H1 (cell line): ENCODE measurements at regions not wholly inside any gene's neighbourhood (a gene's known extent, or its start where the extent isn't known, plus 50 kb on each side); places are given as distances from the start of the nearest gene placed in this dataset.

Source experiments
- CTCF ChIA-PET: fragments of 300-600 bp; sonication (Branson Sonifier 250); formaldehyde crosslinking; loops from one replicate; lab custom pipeline; 2021; ENCODE audit not compliant: partially characterized antibody; lab: Charles Lee
- POLR2A ChIA-PET: fragments of 300-600 bp; sonication (Branson Sonifier 250); formaldehyde crosslinking; loops from one replicate; lab custom pipeline; 2021; ENCODE audit warnings: inconsistent platforms; ENCODE audit not compliant: partially characterized antibody; lab: Charles Lee
- DNase-seq, 2 experiments: peaks; one replicate each; pipeline versions ENCODE4 v3.0.0 to v3.0.0-alpha.2; 2010 to 2022; ENCODE audit warnings: low spot score in 2 of 2, low read depth in 1 of 2, mixed read lengths in 1 of 2
- FAIRE-seq: peaks from 2 replicates; lab custom pipeline; 2011; peaks lifted over from hg19 to GRCh38; lab: Jason Lieb, UNC
- H2AFZ ChIP-seq: 2 replicates; pipeline ENCODE4 v1.8.1; 2012; ENCODE audit warnings: low read length, inconsistent platforms
- H2AK5ac ChIP-seq: 2 replicates; pipeline ENCODE4 v1.6.1; 2013; ENCODE audit warnings: low read depth, low read length
- H2BK120ac ChIP-seq: replicated peaks from 2 replicates; pipeline ENCODE3; 2013; ENCODE audit warnings: low read depth, low read length, inconsistent platforms
- H2BK12ac ChIP-seq: 2 replicates; pipeline ENCODE4 v1.6.1; 2013; ENCODE audit warnings: low read depth, low read length
- H2BK15ac ChIP-seq: 2 replicates; pipeline ENCODE4 v1.6.1; 2013; ENCODE audit warnings: low read length
- H2BK20ac ChIP-seq: 2 replicates; pipeline ENCODE4 v1.6.1; 2013; ENCODE audit warnings: low read length
- H2BK5ac ChIP-seq: 2 replicates; pipeline ENCODE4 v1.6.1; 2013; ENCODE audit warnings: low read depth, low read length
- H3K14ac ChIP-seq: 2 replicates; pipeline ENCODE4 v1.6.1; 2013; ENCODE audit warnings: inconsistent platforms; ENCODE audit not compliant: insufficient read length
- H3K18ac ChIP-seq: 2 replicates; pipeline ENCODE4 v1.6.1; 2013; ENCODE audit warnings: low read length; ENCODE audit errors: extremely low read depth
- H3K23ac ChIP-seq: 2 replicates; pipeline ENCODE4 v1.6.1; 2013; ENCODE audit warnings: inconsistent platforms; ENCODE audit not compliant: insufficient read length
- H3K23me2 ChIP-seq: 2 replicates; pipeline ENCODE4 v1.6.1; 2013; ENCODE audit warnings: low read depth, low read length
- H3K27ac ChIP-seq: 2 replicates; pipeline ENCODE4 v1.6.1; 2011; ENCODE audit warnings: low read depth, low read length, inconsistent platforms
- H3K27me3 ChIP-seq, 4 experiments: replicated peaks in 1 of 4; 1 replicate in 1 of 4; 2 replicates in 3 of 4; pipeline versions ENCODE4 v1.6.1 to v1.8.1; 2011 to 2013; ENCODE audit warnings: low read length in 3 of 4, mild to moderate bottlenecking in 3 of 4, inconsistent platforms in 2 of 4, mixed read lengths in 2 of 4, moderate library complexity in 1 of 4; ENCODE audit not compliant: control insufficient read depth in 3 of 4, insufficient read depth in 3 of 4; ENCODE audit errors: extremely low read depth in 1 of 4
- H3K36me3 ChIP-seq, 4 experiments: 2 replicates each; pipeline versions ENCODE4 v1.6.1 to v1.8.1; 2011 to 2013; ENCODE audit warnings: mild to moderate bottlenecking in 4 of 4, low read length in 3 of 4, moderate library complexity in 2 of 4, control low read depth in 1 of 4, inconsistent platforms in 1 of 4; ENCODE audit not compliant: insufficient read depth in 4 of 4, control insufficient read depth in 2 of 4
- H3K4ac ChIP-seq: replicated peaks from 2 replicates; pipeline ENCODE3; 2013; ENCODE audit warnings: low read length, low read depth, mixed read lengths, inconsistent platforms; ENCODE audit not compliant: insufficient read length
- H3K4me1 ChIP-seq, 4 experiments: replicated peaks in 1 of 4; 1 replicate in 1 of 4; 2 replicates in 3 of 4; pipeline versions ENCODE4 v1.6.1 to v1.8.1; 2011 to 2013; ENCODE audit warnings: low read length in 3 of 4, inconsistent platforms in 2 of 4, mixed read lengths in 1 of 4; ENCODE audit not compliant: insufficient read depth in 4 of 4, control insufficient read depth in 3 of 4
- H3K4me2 ChIP-seq, 2 experiments: 2 replicates each; pipeline versions ENCODE4 v1.6.1 to v1.8.1; 2011 to 2013; ENCODE audit warnings: low read depth in 2 of 2, low read length in 2 of 2, control low read depth in 1 of 2, inconsistent platforms in 1 of 2, mild to moderate bottlenecking in 1 of 2; ENCODE audit not compliant: insufficient read depth in 1 of 2
- H3K4me3 ChIP-seq, 4 experiments: fragments of 200-600, 300-600 bp in 1 of 4; sonication (generic), shearing (Covaris generic), sonication (Bioruptor Twin) in 1 of 4; 2 replicates each; pipeline versions ENCODE4 v1.5.1 to v1.8.1; 2011 to 2016; ENCODE audit warnings: low read length in 4 of 4, low read depth in 3 of 4, control low read depth in 2 of 4, inconsistent platforms in 2 of 4, mild to moderate bottlenecking in 2 of 4, mixed read lengths in 1 of 4, moderate library complexity in 1 of 4; ENCODE audit not compliant: insufficient read depth in 2 of 4; ENCODE audit errors: extremely low read depth in 1 of 4
- H3K56ac ChIP-seq: replicated peaks from 2 replicates; pipeline ENCODE3; 2013; ENCODE audit warnings: low read depth, mild to moderate bottlenecking, mixed read lengths, low read length, inconsistent platforms; ENCODE audit not compliant: insufficient read length
- H3K79me1 ChIP-seq: 2 replicates; pipeline ENCODE4 v1.6.1; 2013; ENCODE audit warnings: low read depth, low read length, control low read depth
- H3K79me2 ChIP-seq, 2 experiments: 2 replicates each; pipeline versions ENCODE4 v1.6.1 to v1.8.1; 2012 to 2013; ENCODE audit warnings: low read length in 2 of 2, mild to moderate bottlenecking in 2 of 2, inconsistent platforms in 1 of 2; ENCODE audit not compliant: insufficient read depth in 2 of 2, control insufficient read depth in 1 of 2
- H3K9ac ChIP-seq, 4 experiments: replicated peaks in 1 of 4; 1 replicate in 1 of 4; 2 replicates in 3 of 4; pipeline versions ENCODE4 v1.6.1 to v1.8.1; 2011 to 2013; ENCODE audit warnings: low read depth in 3 of 4, low read length in 3 of 4, control low read depth in 2 of 4, mild to moderate bottlenecking in 2 of 4, moderate library complexity in 2 of 4, inconsistent platforms in 1 of 4; ENCODE audit errors: extremely low read depth in 1 of 4
- H3K9me3 ChIP-seq, 2 experiments: 2 replicates each; pipeline versions ENCODE4 v1.6.1 to v1.8.1; 2012 to 2013; ENCODE audit warnings: mild to moderate bottlenecking in 2 of 2, moderate library complexity in 2 of 2, control low read depth in 1 of 2, inconsistent platforms in 1 of 2, low read depth in 1 of 2, low read length in 1 of 2, mixed read lengths in 1 of 2; ENCODE audit not compliant: insufficient read depth in 2 of 2
- H4K20me1 ChIP-seq, 2 experiments: replicated peaks in 1 of 2; 2 replicates each; pipeline versions ENCODE3 to v1.8.1; 2011 to 2013; ENCODE audit warnings: inconsistent platforms in 2 of 2, low read length in 2 of 2, mild to moderate bottlenecking in 1 of 2; ENCODE audit not compliant: insufficient read depth in 2 of 2, control insufficient read depth in 1 of 2
- H4K5ac ChIP-seq: 2 replicates; pipeline ENCODE4 v1.6.1; 2013; ENCODE audit warnings: low read length, low read depth, mixed read lengths, inconsistent platforms; ENCODE audit not compliant: insufficient read length
- H4K8ac ChIP-seq: 2 replicates; pipeline ENCODE4 v1.8.0; 2013; ENCODE audit warnings: mild to moderate bottlenecking, moderate library complexity, low read length, inconsistent platforms; ENCODE audit not compliant: insufficient read depth; ENCODE audit errors: extremely low read depth
- H4K91ac ChIP-seq: replicated peaks from 2 replicates; pipeline ENCODE3; 2013; ENCODE audit warnings: low read length, mixed read lengths, inconsistent platforms; ENCODE audit not compliant: insufficient read length
- RFX5 ChIP-seq: IDR thresholded peaks from 2 replicates; pipeline ENCODE4 v1.6.1; 2011; ENCODE audit warnings: low read depth, low read length, improper control_type of control experiment, borderline replicate concordance
- WGBS, 2 experiments: shearing (Covaris generic) in 1 of 2; methylation state at CpG; one replicate each; pipeline versions ENCODE4 v1.1.6 to v1.1.7; 2013 to 2015; ENCODE audit warnings: low lambda C conversion rate in 2 of 2, mixed read lengths in 2 of 2, inconsistent platforms in 1 of 2, low coverage in 1 of 2, missing lambda C conversion rate in 1 of 2; ENCODE audit not compliant: insufficient replicate concordance in 2 of 2, insufficient coverage in 1 of 2, insufficient read length in 1 of 2; ENCODE audit errors: extremely low coverage in 1 of 2, missing lambda C conversion rate in 1 of 2; 5-methylcytosine and 5-hydroxymethylcytosine counted together

DNA sequence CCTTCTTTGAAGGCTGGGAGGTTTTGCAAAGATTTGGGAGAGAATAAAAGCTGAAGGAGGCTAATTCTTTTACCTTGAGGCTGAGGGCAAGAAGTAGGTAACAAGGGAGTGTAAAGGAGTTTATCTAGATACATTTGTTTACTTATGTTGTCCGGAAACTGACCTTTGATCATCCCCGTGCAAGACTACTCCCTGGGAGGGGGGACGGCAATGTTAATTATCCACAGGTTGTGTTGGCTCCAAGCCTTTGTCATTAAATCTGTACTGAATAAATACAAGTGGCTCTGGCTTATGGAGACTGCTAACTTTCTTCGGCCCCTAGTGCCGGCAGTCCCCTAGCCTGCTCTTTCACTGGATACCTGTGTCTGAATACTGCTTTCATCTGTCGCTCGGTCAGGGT lies 1250.6 kb upstream of the LRRTM3 start:
- Histone ChIP-seq H3K14ac (no peak overlapping the region), H2BK12ac (no peak overlapping the region), H3K4ac (no peak overlapping the region), H2AFZ (no peak overlapping the region), H3K4me2 (no peak overlapping the region), H3K18ac (no peak overlapping the region), H2AK5ac (no peak overlapping the region), H4K5ac (no peak overlapping the region), H4K8ac (no peak overlapping the region), H3K23me2 (no peaks in the 10 kb centered on the region), H3K56ac (no peak overlapping the region), H3K23ac (no peak overlapping the region), H4K20me1 (no peaks in the 10 kb centered on the region), H2BK5ac (no peak overlapping the region), H2BK15ac (no peak overlapping the region), H3K4me1 (no peaks in the 10 kb centered on the region), H2BK120ac (no peak overlapping the region), H3K79me1 (no peaks in the 10 kb centered on the region), H3K9me3 (no peaks in the 10 kb centered on the region), H4K91ac (no peak overlapping the region), H3K4me3 (no peak overlapping the region), H3K9ac (no peak overlapping the region), H3K27ac (no peak overlapping the region), H3K36me3 (0 out of 8 replicates have a peak, but pooled peaks cover 0 to under 1% (median 0%) of the 10 kb centered on the region in 4 experiments), H3K27me3 (no peaks in the 10 kb centered on the region), H3K79me2 (no peaks in the 10 kb centered on the region), H2BK20ac (no peak overlapping the region)
- FAIRE-seq = no peak
- POLR2A ChIA-PET = no interaction called here
- CTCF ChIA-PET = no interaction called here
- no peak for TF ChIP-seq RFX5
- DNase-seq = no peak
- WGBS, 2 experiments = 98% methylated on average over 7 of the region's 7 CpGs; no CpG with 5 or more reads in 1 of the 2 experiments
